ENCODE measurements at regions not wholly inside any gene's neighbourhood (a gene's known extent, or its start where the extent isn't known, plus 50 kb on each side); places are given as distances from the start of the nearest gene placed in this dataset.
A peak's percentile ranks its signal among the peaks of the same experiment; 100 is the strongest.

DNA sequence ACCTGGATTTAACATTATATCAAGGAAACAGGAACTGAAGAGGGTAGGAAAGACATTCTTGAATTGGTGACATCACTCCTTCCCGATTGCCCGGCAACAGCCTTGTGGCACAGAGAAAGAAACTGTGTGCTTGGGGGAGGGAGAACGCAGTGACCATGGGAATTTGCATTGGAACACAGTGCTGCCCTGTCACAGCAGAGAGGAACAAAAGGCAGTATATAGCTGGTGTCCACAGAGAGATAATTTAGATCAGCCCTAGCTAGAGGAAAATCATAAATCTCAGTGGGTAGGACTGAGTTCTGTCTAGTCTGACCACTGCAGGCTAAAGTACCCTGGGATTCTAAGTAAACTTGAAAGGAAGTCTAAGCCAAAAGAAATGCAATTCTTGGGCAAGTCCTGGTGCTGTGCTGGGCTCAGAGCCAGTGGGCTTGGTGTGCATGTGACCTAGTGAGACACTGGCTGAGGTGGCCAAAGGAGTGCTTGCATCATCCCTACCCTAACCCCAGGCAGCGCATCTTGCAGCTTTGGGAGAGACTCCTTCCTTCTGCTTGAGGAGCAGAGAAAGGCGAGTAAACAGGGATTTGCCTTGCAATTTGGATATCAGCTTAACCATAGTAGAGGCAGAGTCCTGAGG, 697.6 kb downstream of the HACE1 start:
- TF ChIP-seq, protein P1, sequence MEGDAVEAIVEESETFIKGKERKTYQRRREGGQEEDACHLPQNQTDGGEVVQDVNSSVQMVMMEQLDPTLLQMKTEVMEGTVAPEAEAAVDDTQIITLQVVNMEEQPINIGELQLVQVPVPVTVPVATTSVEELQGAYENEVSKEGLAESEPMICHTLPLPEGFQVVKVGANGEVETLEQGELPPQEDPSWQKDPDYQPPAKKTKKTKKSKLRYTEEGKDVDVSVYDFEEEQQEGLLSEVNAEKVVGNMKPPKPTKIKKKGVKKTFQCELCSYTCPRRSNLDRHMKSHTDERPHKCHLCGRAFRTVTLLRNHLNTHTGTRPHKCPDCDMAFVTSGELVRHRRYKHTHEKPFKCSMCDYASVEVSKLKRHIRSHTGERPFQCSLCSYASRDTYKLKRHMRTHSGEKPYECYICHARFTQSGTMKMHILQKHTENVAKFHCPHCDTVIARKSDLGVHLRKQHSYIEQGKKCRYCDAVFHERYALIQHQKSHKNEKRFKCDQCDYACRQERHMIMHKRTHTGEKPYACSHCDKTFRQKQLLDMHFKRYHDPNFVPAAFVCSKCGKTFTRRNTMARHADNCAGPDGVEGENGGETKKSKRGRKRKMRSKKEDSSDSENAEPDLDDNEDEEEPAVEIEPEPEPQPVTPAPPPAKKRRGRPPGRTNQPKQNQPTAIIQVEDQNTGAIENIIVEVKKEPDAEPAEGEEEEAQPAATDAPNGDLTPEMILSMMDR (IDR thresholded peaks at IDR 0.05; ENCODE audit: control insufficient read depth, extremely low read depth, insufficient read depth), result no peak
- DNase-seq (ENCODE audit: low read depth), result peak; percentile 25
- no peak overlapping the region for H3K4me3 ChIP-seq (ENCODE audit: low read depth, low read length)

DNA sequence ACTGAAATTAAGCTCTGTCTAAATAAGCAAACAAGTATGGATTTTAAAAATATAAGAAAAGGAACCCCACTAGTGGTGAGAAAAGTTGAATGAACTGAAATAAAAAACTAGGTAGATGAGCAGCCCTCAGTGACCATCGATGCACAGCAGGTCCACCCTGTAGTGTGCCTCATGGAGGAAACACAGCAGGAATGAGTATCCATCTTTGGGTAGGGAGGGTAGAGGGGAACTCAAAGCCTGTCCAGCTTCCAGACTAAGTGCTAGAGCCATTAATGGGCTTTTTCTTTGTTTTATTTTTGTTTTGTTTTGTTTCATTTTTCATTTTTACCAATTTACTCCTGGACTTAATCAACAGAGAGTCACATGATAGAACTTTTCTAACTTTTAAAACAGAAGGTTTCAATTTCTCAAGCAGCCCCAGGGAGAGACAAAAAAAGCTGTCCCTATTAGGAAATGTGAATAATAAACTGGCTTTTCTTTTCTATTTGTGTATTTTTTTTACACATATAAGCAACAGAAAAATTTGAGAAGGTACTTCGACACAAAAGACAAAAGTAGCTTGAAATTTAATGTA, 700.6 kb downstream of the HACE1 start:
- no peak overlapping the region for H3K4me3 ChIP-seq (ENCODE audit: low read depth, low read length)
- TF ChIP-seq, protein P1 (IDR thresholded peaks at IDR 0.05; ENCODE audit: control insufficient read depth, extremely low read depth, insufficient read depth), result no peak
- no peak for DNase-seq (ENCODE audit: low read depth)

DNA sequence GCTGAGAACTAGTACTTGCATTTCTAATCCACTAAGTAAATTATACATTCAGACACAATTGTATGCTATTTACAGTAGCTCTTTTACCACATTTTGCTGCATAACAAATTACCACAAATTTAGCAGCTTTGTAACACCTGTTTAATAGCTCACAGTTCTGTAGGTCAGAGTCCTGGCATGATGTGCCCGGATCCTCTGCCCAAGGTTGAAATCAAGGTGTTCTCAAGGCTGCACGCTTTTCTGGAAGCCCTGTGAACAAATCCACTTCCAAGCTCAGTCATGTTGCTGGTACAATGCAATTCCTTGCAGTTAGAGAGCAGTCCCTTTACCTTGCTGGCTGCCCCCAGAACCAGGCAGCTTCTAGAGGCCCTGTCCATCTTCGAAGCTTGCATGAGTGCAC, 716.0 kb downstream of the HACE1 start:
- DNase-seq (ENCODE audit: low read depth), result no peak
- no peak overlapping the region for H3K4me3 ChIP-seq (ENCODE audit: low read depth, low read length)
- TF ChIP-seq, protein P1 (IDR thresholded peaks at IDR 0.05; ENCODE audit: control insufficient read depth, extremely low read depth, insufficient read depth), result no peak

DNA sequence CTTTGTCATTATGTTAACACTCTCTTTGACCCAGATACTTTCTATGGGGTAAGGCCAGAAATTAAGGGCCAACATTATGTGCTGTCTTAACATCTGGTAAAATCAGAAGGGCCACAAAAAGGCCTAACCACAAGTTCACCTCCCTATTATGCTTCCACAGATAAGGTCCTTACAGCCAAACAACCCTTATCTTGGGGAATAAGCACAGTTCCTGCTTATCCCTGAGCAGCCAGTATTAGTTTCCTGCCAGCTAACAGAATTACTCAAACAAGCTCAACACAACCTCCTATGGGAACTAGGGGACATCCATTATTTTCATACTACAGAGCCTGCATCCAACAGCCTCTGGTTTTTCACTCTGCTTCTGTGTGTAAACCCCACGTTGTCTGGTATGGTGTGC, 724.8 kb downstream of the HACE1 start:
- no peak overlapping the region for H3K4me3 ChIP-seq (ENCODE audit: low read depth, low read length)
- TF ChIP-seq, protein P1 (IDR thresholded peaks at IDR 0.05; ENCODE audit: control insufficient read depth, extremely low read depth, insufficient read depth), result no peak
- DNase-seq (ENCODE audit: low read depth), result no peak

DNA sequence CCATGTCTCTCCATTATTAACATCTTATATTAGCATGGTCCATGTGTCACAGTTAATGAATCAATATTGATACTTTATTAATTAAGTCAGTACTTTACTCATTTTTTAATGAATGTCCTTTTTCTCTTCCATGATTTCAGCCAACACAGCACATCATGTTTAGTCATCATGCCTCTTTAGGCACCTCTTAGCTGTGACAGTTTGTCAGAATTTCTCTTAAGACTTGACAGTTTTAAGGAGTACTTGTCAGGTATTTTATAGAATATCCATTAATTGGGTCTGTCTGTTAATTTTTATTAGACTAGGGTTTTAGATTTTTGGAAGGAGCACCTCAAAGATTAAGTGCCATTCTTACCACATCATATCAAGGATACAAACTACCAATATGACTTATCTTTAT, 729.4 kb downstream of the HACE1 start:
- no peak overlapping the region for H3K4me3 ChIP-seq (ENCODE audit: low read depth, low read length)
- no peak for DNase-seq (ENCODE audit: low read depth)
- TF ChIP-seq, protein P1 (IDR thresholded peaks at IDR 0.05; ENCODE audit: control insufficient read depth, extremely low read depth, insufficient read depth), result no peak

DNA sequence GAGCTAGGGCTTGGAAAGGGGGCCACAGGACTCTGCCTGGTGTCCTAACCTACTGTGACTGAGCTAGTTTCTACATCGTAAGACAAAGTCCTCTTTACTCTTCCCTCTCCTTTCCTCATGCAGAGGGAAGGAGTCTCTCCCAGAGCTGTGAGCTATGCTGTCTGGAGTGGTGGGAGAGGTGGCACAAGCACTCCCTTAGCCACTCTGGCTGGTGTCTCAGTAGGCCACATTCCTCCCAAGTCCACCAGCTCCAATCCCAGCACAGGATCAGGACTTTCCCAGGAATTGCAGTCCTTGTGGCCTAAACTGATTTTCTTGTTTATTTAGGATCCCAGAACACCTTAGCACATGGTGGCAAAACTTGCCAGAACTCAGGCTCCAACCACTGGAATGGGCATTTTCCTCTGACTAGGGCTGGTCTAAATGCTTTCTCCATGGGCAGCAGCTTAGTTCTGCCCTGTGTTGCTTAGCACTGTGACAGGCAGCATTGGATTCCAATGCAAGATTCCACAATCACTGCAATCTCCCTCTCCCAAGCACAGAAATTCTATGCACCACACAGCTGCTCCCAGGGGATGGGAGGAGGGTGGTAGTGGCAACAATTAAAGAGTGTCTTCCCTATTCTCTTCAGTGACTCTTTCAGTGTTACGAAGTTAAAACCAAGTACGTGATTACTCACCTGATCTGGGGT, 733.3 kb downstream of the HACE1 start:
- H3K4me3 ChIP-seq (ENCODE audit: low read depth, low read length), result no peak overlapping the region
- TF ChIP-seq, protein P1 (IDR thresholded peaks at IDR 0.05; ENCODE audit: control insufficient read depth, extremely low read depth, insufficient read depth), result no peak
- DNase-seq (ENCODE audit: low read depth), result no peak

All from LNCaP clone FGC (cell line).